PC-9 (cell line): ENCODE measurements at regions not wholly inside any gene's neighbourhood (a gene's known extent, or its start where the extent isn't known, plus 50 kb on each side); places are given as distances from the start of the nearest gene placed in this dataset.

Experiments used
- CTCF ChIP-seq: fragments of 200-600 bp; sonication (generic); conservative IDR thresholded peaks from 2 replicates; pipeline ENCODE4 v1.6.1; 2017; ENCODE audit warnings: mixed run types, antibody characterized with exemption, mild to moderate bottlenecking, moderate library complexity
- EZH2 ChIP-seq: fragments of 200-600 bp; sonication (generic); IDR thresholded peaks from 2 replicates; pipeline ENCODE4 v1.8.0; 2017; ENCODE audit warnings: antibody characterized with exemption, low read depth

DNA sequence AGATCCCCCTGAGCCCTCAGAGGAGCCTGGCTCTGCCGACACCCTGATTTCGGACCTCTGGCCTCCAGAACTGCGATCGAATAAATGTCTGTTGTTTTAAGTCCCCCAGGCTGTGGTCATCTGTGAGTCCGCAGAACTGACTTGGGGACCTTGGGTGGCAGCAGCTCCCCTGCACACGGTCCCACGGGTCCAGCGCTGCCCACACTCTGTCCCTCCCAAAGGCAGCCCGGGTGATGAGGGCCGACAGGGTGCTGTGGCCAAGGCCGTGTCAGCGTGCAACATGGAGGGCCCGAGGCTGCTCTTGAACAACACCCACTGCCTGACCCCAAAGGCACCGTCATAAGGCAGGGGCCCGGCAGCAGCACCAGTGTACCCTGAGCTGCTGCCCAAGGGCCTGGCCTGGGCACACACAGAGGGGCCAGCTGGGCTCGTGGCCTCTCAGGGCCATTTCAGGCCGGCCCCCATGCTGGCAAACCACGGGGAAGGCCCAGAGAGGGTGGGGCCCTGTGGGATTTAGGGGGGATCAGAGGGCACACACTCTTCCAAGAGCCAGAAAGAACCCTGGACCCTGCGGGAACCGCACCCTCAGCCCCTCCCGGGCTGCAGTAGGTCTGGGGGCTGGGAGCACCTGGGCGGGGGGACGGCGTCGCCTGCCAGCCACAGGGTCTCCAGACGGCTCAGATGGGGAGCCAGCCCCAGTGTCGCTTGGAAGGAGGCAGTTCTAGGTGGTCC, 77.1 kb upstream of the PRR5 start:
- TF ChIP-seq CTCF = no peak
- TF ChIP-seq EZH2 = no peak
